ENCODE measurements at regions not wholly inside any gene's neighbourhood (a gene's known extent, or its start where the extent isn't known, plus 50 kb on each side); places are given as distances from the start of the nearest gene placed in this dataset.

GRCh38 chr1:96510391-96510790 is 211.2 kb upstream of the PTBP2 start:
- H3K4me3 ChIP-seq (ENCODE audit: low read depth, low read length), result no peak overlapping the region
- TF ChIP-seq, protein P1, sequence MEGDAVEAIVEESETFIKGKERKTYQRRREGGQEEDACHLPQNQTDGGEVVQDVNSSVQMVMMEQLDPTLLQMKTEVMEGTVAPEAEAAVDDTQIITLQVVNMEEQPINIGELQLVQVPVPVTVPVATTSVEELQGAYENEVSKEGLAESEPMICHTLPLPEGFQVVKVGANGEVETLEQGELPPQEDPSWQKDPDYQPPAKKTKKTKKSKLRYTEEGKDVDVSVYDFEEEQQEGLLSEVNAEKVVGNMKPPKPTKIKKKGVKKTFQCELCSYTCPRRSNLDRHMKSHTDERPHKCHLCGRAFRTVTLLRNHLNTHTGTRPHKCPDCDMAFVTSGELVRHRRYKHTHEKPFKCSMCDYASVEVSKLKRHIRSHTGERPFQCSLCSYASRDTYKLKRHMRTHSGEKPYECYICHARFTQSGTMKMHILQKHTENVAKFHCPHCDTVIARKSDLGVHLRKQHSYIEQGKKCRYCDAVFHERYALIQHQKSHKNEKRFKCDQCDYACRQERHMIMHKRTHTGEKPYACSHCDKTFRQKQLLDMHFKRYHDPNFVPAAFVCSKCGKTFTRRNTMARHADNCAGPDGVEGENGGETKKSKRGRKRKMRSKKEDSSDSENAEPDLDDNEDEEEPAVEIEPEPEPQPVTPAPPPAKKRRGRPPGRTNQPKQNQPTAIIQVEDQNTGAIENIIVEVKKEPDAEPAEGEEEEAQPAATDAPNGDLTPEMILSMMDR (IDR thresholded peaks at IDR 0.05; ENCODE audit: borderline replicate concordance, insufficient read depth, low read depth, low read length), result no peak

DNA sequence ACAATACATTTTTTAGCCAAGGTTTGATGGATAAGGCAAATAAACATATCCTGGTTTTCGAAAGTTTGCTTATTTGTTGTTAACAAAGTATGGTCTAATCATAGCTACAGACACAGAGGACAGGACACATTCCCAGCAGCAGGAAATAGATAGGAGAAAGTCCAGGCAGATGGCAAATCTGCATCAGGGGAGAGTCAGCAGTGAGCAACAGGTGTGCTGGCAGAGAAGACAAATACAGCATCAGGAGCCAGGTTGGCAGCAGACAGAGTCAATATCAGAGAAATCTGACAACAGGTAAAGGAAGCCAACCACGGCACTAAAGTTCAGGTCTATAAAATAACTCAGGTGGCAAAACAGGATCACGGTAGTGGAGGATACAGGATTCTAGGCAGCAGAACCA is 210.7 kb upstream of the PTBP2 start:
- TF ChIP-seq, protein P1 (IDR thresholded peaks at IDR 0.05; ENCODE audit: borderline replicate concordance, insufficient read depth, low read depth, low read length), result no peak
- no peak overlapping the region for H3K4me3 ChIP-seq (ENCODE audit: low read depth, low read length)

GRCh38 chr1:96513136-96513535 is 208.4 kb upstream of the PTBP2 start:
- H3K4me3 ChIP-seq (ENCODE audit: low read depth, low read length), result no peak overlapping the region
- TF ChIP-seq, protein P1 (IDR thresholded peaks at IDR 0.05; ENCODE audit: borderline replicate concordance, insufficient read depth, low read depth, low read length), result no peak

DNA sequence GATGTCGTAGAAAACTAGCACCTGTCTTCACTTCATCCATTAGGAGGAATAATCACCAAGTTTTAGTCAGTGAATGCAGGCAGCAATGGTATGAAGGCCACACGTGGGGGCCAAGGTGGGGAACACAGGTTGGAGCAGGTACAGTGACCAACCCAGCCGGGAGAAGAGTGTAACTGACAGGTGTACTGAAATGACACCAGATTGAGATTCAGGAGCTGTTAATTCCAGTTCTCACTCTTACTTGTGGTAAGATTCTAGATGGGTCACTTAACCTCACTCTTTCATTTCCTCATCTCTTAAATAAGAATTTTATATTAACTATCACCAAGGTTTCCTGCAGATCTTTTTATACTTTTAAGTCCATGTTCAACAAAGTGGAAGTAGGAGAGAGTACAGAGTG is 206.2 kb upstream of the PTBP2 start:
- H3K4me3 ChIP-seq (ENCODE audit: low read depth, low read length), result no peak overlapping the region
- TF ChIP-seq, protein P1 (IDR thresholded peaks at IDR 0.05; ENCODE audit: borderline replicate concordance, insufficient read depth, low read depth, low read length), result no peak

- TF ChIP-seq, protein P1 (IDR thresholded peaks at IDR 0.05; ENCODE audit: borderline replicate concordance, insufficient read depth, low read depth, low read length), result no peak
- H3K4me3 ChIP-seq (ENCODE audit: low read depth, low read length), result no peak overlapping the region
Observed at GRCh38 chr1:96515925-96516324, 205.7 kb upstream of the PTBP2 start.

DNA sequence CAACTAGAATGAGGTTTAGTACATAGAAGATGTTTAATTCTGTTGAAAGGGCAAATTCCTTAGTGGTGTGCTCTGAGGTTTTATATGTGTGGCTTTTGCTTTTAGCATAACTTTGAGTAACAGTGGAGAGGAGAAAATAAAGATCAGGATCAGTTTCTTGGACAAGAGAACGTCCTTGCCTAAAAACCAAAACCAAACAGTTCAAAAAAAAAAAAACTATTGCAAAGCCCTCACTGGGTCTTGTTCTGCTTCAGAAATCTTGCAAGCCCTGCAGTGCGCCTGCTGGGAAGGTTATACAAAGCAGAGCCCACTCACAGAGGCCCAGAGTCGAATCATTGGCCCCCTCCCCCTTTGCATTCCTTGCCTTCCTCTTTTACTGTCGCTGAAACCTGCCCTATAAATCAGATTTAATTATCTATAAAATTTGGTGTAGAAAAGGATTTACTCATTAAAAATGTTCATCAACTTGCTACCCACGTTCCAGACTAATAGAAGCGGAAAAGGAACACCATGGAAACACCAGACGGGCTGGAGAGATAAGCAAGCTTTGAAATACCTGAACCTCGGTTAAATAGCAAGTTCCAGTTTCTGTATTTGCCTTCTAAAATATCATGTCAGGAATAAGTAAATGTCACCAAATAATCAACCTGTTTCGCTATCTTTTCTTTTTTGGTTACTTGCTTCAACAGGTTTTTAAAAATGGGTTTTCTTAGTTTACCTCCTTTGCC is 201.6 kb upstream of the PTBP2 start:
- no peak overlapping the region for H3K4me3 ChIP-seq (ENCODE audit: low read depth, low read length)
- TF ChIP-seq, protein P1 (IDR thresholded peaks at IDR 0.05; ENCODE audit: borderline replicate concordance, insufficient read depth, low read depth, low read length), result no peak

- TF ChIP-seq, protein P1 (IDR thresholded peaks at IDR 0.05; ENCODE audit: borderline replicate concordance, insufficient read depth, low read depth, low read length), result no peak
- H3K4me3 ChIP-seq (ENCODE audit: low read depth, low read length), result no peak overlapping the region
Observed at GRCh38 chr1:96520579-96520947, 201.0 kb upstream of the PTBP2 start.
